ENCODE measurements at regions not wholly inside any gene's neighbourhood (a gene's known extent, or its start where the extent isn't known, plus 50 kb on each side); places are given as distances from the start of the nearest gene placed in this dataset.

GRCh38 chr14:30045720-30046119, 118.1 kb upstream of the PRKD1 start:
- no peak for DNase-seq (ENCODE audit: low spot score in 2 of 2, unreplicated experiment in 2 of 2)
- Mint-ChIP-seq H3K27me3 (ENCODE audit: low read depth) (peaks cover 2% of the 10 kb centered on the region), H3K4me1 (no peaks in the 10 kb centered on the region), H3K27ac (no peak overlapping the region), H3K4me3 (no peak overlapping the region), H3K36me3 (no peaks in the 10 kb centered on the region), H3K9me3 (peaks cover 18% of the 10 kb centered on the region)
- no peak for TF ChIP-seq CTCF (IDR thresholded peaks at IDR 0.05; ENCODE audit: unreplicated experiment)

GRCh38 chr14:30053103-30053502, 125.5 kb upstream of the PRKD1 start:
- no peaks in the 10 kb centered on the region for H3K36me3 Mint-ChIP-seq
- H3K9me3 Mint-ChIP-seq, result peaks cover 6% of the 10 kb centered on the region
- H3K4me3 Mint-ChIP-seq, result no peak overlapping the region
- peaks cover 2% of the 10 kb centered on the region for H3K27me3 Mint-ChIP-seq (ENCODE audit: low read depth)
- peaks cover 4% of the 10 kb centered on the region for H3K4me1 Mint-ChIP-seq
- no peak for DNase-seq (ENCODE audit: low spot score in 2 of 2, unreplicated experiment in 2 of 2)
- no peak overlapping the region for H3K27ac Mint-ChIP-seq
- TF ChIP-seq CTCF (IDR thresholded peaks at IDR 0.05; ENCODE audit: unreplicated experiment), result no peak

GRCh38 chr14:30054201-30054600, 126.6 kb upstream of the PRKD1 start:
- TF ChIP-seq CTCF (IDR thresholded peaks at IDR 0.05; ENCODE audit: unreplicated experiment), result no peak
- H3K27me3 Mint-ChIP-seq (ENCODE audit: low read depth), result peaks cover 4% of the 10 kb centered on the region
- no peaks in the 10 kb centered on the region for H3K36me3 Mint-ChIP-seq
- H3K27ac Mint-ChIP-seq, result no peak overlapping the region
- H3K4me1 Mint-ChIP-seq, result peaks cover 4% of the 10 kb centered on the region
- no peak for DNase-seq (ENCODE audit: low spot score in 2 of 2, unreplicated experiment in 2 of 2)
- peaks cover 5% of the 10 kb centered on the region for H3K9me3 Mint-ChIP-seq
- no peak overlapping the region for H3K4me3 Mint-ChIP-seq

GRCh38 chr14:30058401-30058800, 130.8 kb upstream of the PRKD1 start:
- no peak overlapping the region for H3K27ac Mint-ChIP-seq
- H3K27me3 Mint-ChIP-seq (ENCODE audit: low read depth), result peaks cover 13% of the 10 kb centered on the region
- no peaks in the 10 kb centered on the region for H3K9me3 Mint-ChIP-seq
- no peak for DNase-seq (ENCODE audit: low spot score in 2 of 2, unreplicated experiment in 2 of 2)
- no peaks in the 10 kb centered on the region for H3K36me3 Mint-ChIP-seq
- H3K4me3 Mint-ChIP-seq, result no peak overlapping the region
- peaks cover 4% of the 10 kb centered on the region for H3K4me1 Mint-ChIP-seq
- TF ChIP-seq CTCF (IDR thresholded peaks at IDR 0.05; ENCODE audit: unreplicated experiment), result no peak

GRCh38 chr14:30063746-30064145, 136.1 kb upstream of the PRKD1 start:
- H3K27me3 Mint-ChIP-seq (ENCODE audit: low read depth), result peaks cover 10% of the 10 kb centered on the region
- no peaks in the 10 kb centered on the region for H3K4me1 Mint-ChIP-seq
- no peak for DNase-seq (ENCODE audit: low spot score in 2 of 2, unreplicated experiment in 2 of 2)
- H3K27ac Mint-ChIP-seq, result no peak overlapping the region
- no peaks in the 10 kb centered on the region for H3K36me3 Mint-ChIP-seq
- H3K9me3 Mint-ChIP-seq, result peaks cover 20% of the 10 kb centered on the region
- TF ChIP-seq CTCF (IDR thresholded peaks at IDR 0.05; ENCODE audit: unreplicated experiment), result no peak
- no peak overlapping the region for H3K4me3 Mint-ChIP-seq

GRCh38 chr14:30064454-30064853, 136.8 kb upstream of the PRKD1 start:
- Mint-ChIP-seq H3K36me3 (no peaks in the 10 kb centered on the region), H3K4me1 (no peaks in the 10 kb centered on the region), H3K9me3 (peaks cover 20% of the 10 kb centered on the region), H3K4me3 (no peak overlapping the region), H3K27ac (no peak overlapping the region), H3K27me3 (ENCODE audit: low read depth) (peaks cover 10% of the 10 kb centered on the region)
- no peak for TF ChIP-seq CTCF (IDR thresholded peaks at IDR 0.05; ENCODE audit: unreplicated experiment)
- DNase-seq (ENCODE audit: low spot score in 2 of 2, unreplicated experiment in 2 of 2), result no peak
